Panc1 (cell line): ENCODE measurements at regions not wholly inside any gene's neighbourhood (a gene's known extent, or its start where the extent isn't known, plus 50 kb on each side); places are given as distances from the start of the nearest gene placed in this dataset.

Experiments used
- POLR2AphosphoS5 ChIP-seq: IDR thresholded peaks from 2 replicates; pipeline ENCODE4 v1.6.1; 2012; ENCODE audit warnings: mild to moderate bottlenecking, low read depth, low read length, moderate library complexity
- SIN3A ChIP-seq: IDR thresholded peaks from 2 replicates; pipeline ENCODE4 v1.6.1; 2012; ENCODE audit warnings: low read depth, mild to moderate bottlenecking, low read length, moderate library complexity, borderline replicate concordance; ENCODE audit not compliant: insufficient read depth
- TCF7L2 ChIP-seq: IDR thresholded peaks from 2 replicates; pipeline ENCODE4 v1.6.1; 2011; ENCODE audit warnings: mild to moderate bottlenecking, low read depth, low read length, inconsistent platforms
- TF ChIP-seq, protein P1 (sequence below): fragments of 450-650 bp; IDR thresholded peaks from 2 replicates; pipeline ENCODE4 v1.5.1; 2017; ENCODE audit warnings: mild to moderate bottlenecking
- TF ChIP-seq, protein P2 (sequence below), 2 experiments: IDR thresholded peaks; 2 replicates each; pipeline ENCODE4 v1.6.1; 2011 to 2012; ENCODE audit warnings: low read depth in 2 of 2, control low read depth in 1 of 2, low read length in 1 of 2, mild to moderate bottlenecking in 1 of 2, moderate library complexity in 1 of 2; ENCODE audit not compliant: insufficient read depth in 1 of 2

DNA sequence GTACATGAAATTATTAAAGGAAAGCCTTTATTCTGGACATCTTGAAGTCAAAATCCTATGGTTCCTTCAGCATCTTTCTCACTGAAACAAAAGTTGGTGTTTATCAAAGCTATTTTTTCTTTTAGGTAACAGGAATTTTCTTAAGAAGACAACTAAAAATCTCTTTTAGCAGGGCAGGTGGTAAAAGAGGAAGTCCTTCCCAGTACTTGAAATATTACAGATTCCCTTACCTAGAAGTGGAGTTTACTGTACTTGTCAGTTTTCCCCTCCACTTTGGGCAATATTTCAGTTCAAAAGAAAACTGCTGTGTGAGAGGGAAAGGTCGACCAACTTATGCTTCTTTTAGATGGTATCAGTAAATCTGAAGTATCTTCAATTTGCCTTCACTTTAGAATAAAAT lies 64.3 kb upstream of the TDRD3 start:
- TF ChIP-seq, protein P1, sequence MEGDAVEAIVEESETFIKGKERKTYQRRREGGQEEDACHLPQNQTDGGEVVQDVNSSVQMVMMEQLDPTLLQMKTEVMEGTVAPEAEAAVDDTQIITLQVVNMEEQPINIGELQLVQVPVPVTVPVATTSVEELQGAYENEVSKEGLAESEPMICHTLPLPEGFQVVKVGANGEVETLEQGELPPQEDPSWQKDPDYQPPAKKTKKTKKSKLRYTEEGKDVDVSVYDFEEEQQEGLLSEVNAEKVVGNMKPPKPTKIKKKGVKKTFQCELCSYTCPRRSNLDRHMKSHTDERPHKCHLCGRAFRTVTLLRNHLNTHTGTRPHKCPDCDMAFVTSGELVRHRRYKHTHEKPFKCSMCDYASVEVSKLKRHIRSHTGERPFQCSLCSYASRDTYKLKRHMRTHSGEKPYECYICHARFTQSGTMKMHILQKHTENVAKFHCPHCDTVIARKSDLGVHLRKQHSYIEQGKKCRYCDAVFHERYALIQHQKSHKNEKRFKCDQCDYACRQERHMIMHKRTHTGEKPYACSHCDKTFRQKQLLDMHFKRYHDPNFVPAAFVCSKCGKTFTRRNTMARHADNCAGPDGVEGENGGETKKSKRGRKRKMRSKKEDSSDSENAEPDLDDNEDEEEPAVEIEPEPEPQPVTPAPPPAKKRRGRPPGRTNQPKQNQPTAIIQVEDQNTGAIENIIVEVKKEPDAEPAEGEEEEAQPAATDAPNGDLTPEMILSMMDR = no peak
- TF ChIP-seq POLR2AphosphoS5 (no peak), SIN3A (no peak), TCF7L2 (no peak)
- TF ChIP-seq, protein P2, sequence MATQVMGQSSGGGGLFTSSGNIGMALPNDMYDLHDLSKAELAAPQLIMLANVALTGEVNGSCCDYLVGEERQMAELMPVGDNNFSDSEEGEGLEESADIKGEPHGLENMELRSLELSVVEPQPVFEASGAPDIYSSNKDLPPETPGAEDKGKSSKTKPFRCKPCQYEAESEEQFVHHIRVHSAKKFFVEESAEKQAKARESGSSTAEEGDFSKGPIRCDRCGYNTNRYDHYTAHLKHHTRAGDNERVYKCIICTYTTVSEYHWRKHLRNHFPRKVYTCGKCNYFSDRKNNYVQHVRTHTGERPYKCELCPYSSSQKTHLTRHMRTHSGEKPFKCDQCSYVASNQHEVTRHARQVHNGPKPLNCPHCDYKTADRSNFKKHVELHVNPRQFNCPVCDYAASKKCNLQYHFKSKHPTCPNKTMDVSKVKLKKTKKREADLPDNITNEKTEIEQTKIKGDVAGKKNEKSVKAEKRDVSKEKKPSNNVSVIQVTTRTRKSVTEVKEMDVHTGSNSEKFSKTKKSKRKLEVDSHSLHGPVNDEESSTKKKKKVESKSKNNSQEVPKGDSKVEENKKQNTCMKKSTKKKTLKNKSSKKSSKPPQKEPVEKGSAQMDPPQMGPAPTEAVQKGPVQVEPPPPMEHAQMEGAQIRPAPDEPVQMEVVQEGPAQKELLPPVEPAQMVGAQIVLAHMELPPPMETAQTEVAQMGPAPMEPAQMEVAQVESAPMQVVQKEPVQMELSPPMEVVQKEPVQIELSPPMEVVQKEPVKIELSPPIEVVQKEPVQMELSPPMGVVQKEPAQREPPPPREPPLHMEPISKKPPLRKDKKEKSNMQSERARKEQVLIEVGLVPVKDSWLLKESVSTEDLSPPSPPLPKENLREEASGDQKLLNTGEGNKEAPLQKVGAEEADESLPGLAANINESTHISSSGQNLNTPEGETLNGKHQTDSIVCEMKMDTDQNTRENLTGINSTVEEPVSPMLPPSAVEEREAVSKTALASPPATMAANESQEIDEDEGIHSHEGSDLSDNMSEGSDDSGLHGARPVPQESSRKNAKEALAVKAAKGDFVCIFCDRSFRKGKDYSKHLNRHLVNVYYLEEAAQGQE (IDR thresholded peaks at IDR 0.05; ENCODE audit: insufficient read depth in 1 of 2, low read depth in 2 of 2, low read length in 1 of 2) = no peak
